ENCODE measurements at regions not wholly inside any gene's neighbourhood (a gene's known extent, or its start where the extent isn't known, plus 50 kb on each side); places are given as distances from the start of the nearest gene placed in this dataset.
"Not testable (repeated sequence)": the region's sequence is repeated elsewhere in the genome, so short reads cannot be mapped to it uniquely, and the experiment has no call there.

GRCh38 chr1:192476802-192477298 is 98.7 kb upstream of the RGS1 start:
- no peak for DNase-seq (ENCODE audit: low read depth in 3 of 3)

DNA sequence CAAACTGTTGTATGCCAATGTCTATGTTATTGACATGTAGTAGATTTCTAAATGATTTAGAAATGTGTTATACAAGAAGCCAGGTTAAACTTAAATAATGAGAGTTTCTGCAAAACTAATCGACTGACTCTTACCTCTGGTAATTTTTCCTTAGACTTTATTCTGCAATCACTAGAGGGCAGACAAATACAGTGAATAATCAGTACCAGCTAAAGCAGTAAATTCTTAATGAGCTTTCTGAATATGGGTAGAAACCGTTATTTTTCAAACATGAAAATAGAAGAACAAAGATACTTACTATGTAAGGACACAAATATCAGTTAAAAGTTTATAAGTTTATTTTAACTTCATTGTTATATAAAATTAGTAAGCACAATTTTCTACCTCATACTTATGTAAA is 97.9 kb upstream of the RGS1 start:
- DNase-seq (ENCODE audit: low read depth in 3 of 3) = no peak

DNA sequence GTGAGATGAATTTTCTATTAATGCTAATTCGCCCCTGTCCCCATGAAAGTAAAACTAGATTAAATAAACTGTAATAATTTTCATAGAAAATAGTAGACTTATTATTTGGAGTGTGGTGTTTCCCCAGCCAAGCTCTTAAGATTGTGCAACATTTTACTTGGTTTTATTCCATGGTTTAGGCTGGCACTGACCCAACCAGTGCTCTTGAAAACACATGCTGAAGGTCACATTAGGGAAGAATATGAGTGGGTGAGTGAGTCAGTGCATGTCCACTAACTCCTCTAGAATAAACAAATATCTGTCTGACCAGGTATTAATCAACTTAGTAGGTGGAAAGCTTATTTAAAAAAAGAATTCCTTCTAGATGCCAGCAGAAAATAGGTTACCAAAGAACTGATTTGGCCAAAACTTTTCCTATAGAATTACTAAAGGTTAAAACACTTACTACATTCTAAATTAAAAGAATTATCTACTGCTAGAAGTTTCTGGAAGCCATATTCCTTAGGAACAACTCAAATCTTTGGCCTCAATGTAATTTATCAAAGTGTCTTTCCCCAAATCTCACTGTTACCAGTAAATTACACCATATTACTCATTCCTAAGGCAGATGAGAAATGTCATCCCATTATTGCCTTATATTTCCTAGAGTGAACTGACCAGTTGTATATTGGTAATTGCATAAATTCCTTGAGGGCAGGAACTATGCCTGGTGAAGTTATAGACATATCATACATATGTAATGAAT is 89.7 kb upstream of the RGS1 start:
- no peak for DNase-seq (ENCODE audit: low read depth in 3 of 3)

GRCh38 chr1:192488058-192488457 is 87.5 kb upstream of the RGS1 start:
- no peak for DNase-seq (ENCODE audit: low read depth in 3 of 3)

GRCh38 chr1:192489047-192489446 is 86.5 kb upstream of the RGS1 start:
- no peak for DNase-seq (ENCODE audit: low read depth in 3 of 3)

- DNase-seq (ENCODE audit: low read depth in 3 of 3) = no peak
Measured at GRCh38 chr1:192489748-192490147, 85.8 kb upstream of the RGS1 start.

- DNase-seq (ENCODE audit: low read depth in 3 of 3) = no peak
Measured at GRCh38 chr1:192491804-192492554, 83.6 kb upstream of the RGS1 start.

- no peak for DNase-seq (ENCODE audit: low read depth in 3 of 3)
Measured at GRCh38 chr1:192493584-192493983, 82.0 kb upstream of the RGS1 start.

DNA sequence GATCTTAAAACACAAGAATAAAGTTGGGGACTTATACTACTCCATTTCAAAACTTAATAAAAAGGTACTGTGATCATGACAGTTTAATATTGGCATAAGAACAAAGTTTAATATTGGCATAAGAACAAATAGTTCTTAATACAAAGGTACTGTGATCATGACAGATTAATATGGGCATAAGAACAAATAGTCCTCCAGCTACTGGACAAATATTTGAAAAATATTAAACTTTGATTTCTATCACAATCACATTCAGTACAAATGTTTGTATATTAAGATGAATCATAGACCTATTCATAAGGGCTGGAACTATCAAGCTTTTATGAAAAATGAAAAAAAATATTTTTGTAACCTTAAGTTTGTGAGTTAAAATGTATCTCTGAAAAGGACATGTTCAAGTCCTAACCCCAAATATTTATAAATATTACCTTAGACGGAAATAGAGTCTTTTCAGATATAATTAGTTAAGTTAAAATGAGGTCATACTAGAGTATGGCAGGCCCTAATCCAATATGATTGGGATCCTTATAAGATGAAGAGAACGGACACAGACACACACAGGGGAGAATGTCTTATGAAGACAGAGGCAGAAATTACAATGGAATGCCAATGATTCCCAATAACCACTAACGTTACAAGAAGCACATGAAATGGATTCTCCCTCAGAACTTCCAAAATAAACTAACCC is 79.1 kb upstream of the RGS1 start:
- DNase-seq (ENCODE audit: low read depth in 3 of 3) = no peak

DNA sequence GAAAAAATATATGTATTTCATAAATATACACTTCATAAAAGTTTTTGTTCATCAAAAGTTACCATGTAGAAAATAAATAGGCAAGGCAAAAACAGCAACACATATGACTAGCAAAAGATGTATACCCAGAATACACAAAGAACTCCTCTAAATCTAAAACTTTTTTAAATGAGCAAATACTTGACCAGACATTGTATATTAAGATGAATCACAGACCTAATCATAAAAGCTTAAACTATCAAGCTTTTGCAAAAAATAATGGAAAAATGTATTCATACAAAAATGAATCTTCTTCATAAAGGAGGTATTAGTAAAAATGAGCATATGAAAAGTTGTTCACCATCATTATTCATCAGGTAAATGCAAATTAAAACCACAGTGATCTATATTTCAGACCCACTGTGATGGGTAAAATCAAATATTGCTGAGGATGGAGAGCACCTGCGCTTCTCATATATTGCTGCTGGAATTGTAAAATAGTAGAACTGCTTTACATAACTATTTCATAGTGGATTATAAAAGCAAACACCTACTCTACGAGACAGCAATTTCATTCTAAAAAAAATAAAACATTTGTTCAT is 78.3 kb upstream of the RGS1 start:
- no peak for DNase-seq (ENCODE audit: low read depth in 3 of 3)

DNA sequence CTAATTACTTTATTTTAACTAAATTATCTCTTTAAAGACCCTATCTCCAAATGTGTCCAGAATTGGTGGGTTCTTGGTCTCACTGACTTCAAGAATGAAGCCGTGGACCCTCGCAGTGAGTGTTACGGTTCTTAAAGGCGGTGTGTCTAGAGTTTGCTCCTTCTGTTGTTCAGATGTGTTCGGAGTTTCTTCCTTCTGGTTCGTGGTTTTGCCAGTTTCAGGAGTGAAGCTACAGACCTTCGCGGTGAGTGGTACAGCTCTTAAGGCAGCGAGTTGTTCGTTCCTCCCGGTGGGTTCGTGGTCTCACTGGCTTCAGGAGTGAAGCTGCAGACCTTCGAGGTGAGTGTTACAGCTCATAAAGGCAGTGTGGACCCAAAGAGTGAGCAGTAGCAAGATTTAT is 77.5 kb upstream of the RGS1 start:
- DNase-seq (ENCODE audit: low read depth in 3 of 3) = not testable (repeated sequence)

- DNase-seq (ENCODE audit: low read depth in 3 of 3) = not testable (repeated sequence)
Measured at GRCh38 chr1:192499061-192499581, 76.5 kb upstream of the RGS1 start.

DNA sequence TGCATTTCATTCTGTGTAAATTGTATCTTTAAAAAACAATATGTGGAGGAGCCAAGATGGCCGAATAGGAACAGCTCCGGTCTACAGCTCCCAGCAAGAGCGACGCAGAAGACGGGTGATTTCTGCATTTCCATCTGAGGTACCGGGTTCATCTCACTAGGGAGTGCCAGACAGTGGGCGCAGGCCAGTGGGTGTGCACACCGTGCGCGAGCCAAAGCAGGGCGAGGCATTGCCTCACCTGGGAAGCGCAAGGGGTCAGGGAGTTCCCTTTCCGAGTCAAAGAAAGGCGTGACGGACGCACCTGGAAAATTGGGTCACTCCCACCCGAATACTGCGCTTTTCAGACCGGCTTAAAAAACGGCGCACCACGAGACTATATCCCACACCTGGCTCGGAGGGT is 75.0 kb upstream of the RGS1 start:
- not testable (repeated sequence) for DNase-seq (ENCODE audit: low read depth in 3 of 3)

DNA sequence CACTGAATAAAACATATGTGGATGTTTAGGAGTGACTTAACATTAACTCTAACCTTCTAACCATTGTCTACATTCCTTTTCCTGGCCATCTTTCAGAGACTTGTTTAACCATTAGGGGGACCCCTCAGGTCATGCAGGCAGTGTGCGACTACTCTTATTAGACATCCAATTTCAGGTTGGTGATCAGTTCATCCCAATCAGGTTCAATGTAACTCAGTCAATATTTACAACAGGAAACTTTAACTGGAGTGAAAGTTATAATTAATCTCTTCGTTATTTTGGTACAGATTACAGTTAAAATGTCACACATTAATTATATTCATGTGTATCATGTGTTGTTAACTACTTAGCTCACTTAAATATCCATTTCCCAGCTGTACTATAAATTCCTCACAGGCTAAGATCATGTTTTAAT is 68.8 kb upstream of the RGS1 start:
- no peak for DNase-seq (ENCODE audit: low read depth in 3 of 3)

GRCh38 chr1:192512426-192513162 is 63.0 kb upstream of the RGS1 start:
- DNase-seq (ENCODE audit: low read depth in 3 of 3) = no peak

DNA sequence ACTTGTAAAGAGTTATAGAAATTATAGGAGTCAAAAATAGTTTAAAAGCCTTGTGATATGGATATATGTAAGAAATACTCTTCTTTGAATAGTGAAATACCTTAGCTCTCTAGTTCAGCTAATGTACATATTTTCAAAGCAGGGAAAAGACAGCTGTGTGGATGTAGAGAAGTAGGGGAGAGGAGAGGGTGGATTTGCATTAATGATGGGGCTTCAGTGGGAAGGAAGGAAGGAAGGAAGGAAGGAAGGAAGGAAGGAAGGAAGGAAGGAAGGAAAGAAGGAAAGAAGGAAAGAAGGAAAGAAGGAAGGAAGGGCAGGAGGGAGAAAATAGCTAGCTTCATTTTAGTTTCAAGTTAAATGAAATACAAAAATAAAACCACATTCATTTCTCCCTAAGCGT is 62.4 kb upstream of the RGS1 start:
- no peak for DNase-seq (ENCODE audit: low read depth in 3 of 3)

GRCh38 chr1:192513697-192514096 is 61.9 kb upstream of the RGS1 start:
- DNase-seq (ENCODE audit: low read depth in 3 of 3) = no peak

DNA sequence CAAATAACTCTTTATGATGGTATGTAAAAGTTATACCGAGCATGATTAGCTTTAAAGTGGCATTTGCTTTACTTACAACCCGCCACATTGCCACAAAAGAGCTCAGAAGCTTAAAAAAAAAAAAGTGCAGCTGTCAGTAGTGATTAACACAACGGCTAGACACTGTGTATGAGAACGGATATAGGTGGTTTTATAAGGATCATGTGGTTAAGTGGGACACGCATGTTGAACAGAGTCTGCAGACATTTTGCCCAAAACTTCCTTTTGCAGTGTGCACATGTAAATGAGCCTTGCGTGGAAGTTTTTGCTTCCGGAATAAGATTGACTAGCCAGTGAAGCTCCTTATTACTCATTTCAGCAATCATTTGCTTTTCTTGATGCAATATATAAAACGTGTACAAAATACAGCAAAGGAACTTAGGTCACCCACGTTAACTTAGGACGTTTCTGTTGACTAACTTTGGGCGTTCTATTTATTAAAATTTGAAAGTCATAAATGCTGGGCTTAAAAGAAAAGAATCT is 58.7 kb upstream of the RGS1 start:
- peak; percentile 27 to 56 (median 31) for DNase-seq (ENCODE audit: low read depth in 3 of 3)

DNA sequence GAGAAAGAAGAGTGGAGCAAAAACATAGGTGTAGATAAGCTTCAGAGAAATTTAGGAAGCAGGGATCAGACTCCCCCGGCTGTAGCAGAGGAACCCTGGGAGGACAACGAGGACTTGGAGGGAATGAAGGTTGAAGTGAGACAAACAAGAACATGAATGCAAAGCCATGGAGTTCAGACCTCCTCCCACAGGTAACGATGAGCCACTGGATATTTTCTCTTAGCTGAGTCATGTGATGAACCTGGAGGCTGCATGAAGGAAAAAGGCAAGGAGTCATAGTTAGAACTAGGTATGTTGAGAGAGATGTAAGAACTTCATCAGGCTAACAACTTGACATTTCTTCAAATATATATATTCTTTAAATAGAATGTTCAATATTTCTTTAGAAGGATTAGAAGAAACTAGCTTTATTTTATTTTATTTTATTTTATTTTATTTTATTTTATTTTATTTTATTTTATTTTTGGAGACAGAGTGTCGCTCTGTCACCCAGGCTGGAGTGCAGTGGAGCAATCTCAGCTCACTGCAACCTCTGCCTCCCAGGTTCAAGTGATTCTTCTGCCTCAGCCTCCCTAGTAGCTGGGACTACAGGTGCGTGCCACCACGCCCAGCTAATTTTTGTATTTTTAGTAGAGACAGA is 57.7 kb upstream of the RGS1 start:
- not testable (repeated sequence) for DNase-seq (ENCODE audit: low read depth in 3 of 3)

- DNase-seq (ENCODE audit: low read depth in 3 of 3) = no peak
Measured at GRCh38 chr1:192518700-192519099, 56.9 kb upstream of the RGS1 start.

Measured in stimulated activated CD4-positive, alpha-beta T cell treated with anti-CD3 and anti-CD28 coated beads, TNF-alpha, amount 100 ng/mL, for 24 hours (primary cell).